ENCODE measurements at regions not wholly inside any gene's neighbourhood (a gene's known extent, or its start where the extent isn't known, plus 50 kb on each side); places are given as distances from the start of the nearest gene placed in this dataset.

DNA sequence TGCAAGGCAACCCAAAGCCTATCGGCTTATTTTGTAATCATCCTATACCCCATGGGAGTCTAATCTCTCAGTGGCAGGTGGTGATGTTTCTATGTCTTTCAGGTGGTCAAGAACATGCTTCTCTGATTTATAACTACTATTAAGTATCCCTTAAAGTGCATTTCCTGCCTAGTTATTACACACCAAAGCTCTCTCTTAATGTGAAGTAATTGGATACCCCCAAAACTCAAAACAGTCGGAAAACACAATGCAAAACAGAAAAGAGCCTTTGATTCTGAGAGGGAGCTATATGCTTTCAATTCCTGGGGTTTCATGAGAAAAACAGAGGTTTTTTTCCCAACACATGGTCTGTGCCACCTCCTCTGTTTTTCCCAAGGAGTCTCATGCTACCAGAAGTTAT, 416.4 kb downstream of the CSNK1G3 start:
- DNase-seq (ENCODE audit: low spot score) (no peak), ATAC-seq (ENCODE audit: low FRiP score) (no peak)
- TF ChIP-seq, protein P1, sequence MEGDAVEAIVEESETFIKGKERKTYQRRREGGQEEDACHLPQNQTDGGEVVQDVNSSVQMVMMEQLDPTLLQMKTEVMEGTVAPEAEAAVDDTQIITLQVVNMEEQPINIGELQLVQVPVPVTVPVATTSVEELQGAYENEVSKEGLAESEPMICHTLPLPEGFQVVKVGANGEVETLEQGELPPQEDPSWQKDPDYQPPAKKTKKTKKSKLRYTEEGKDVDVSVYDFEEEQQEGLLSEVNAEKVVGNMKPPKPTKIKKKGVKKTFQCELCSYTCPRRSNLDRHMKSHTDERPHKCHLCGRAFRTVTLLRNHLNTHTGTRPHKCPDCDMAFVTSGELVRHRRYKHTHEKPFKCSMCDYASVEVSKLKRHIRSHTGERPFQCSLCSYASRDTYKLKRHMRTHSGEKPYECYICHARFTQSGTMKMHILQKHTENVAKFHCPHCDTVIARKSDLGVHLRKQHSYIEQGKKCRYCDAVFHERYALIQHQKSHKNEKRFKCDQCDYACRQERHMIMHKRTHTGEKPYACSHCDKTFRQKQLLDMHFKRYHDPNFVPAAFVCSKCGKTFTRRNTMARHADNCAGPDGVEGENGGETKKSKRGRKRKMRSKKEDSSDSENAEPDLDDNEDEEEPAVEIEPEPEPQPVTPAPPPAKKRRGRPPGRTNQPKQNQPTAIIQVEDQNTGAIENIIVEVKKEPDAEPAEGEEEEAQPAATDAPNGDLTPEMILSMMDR (IDR thresholded peaks at IDR 0.05), result no peak

DNA sequence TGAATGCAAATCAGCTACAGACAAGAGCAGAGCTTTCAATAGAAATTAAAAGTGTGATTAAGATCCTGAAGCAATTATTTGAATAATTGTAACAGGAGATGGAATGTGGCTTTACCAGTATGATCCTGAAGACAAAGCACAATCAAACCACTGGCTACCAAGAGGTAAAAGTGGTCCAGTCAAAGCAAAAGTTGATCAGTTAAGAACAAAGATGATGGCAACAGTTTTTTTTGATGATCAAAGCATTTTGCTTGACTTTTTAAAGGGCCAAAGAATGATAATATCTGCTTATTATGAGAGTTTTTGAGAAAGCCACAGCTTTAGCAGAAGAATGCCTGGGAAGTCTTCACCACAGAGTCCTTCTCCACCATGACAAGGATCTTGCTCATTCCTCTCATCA, 409.2 kb downstream of the CSNK1G3 start:
- no peak for DNase-seq (ENCODE audit: low spot score)
- TF ChIP-seq, protein P1 (IDR thresholded peaks at IDR 0.05), result no peak
- no peak for ATAC-seq (ENCODE audit: low FRiP score)

- no peak for DNase-seq (ENCODE audit: low spot score)
- TF ChIP-seq, protein P1 (IDR thresholded peaks at IDR 0.05), result no peak
Measured at GRCh38 chr5:123916345-123917121, 404.6 kb downstream of the CSNK1G3 start.

GRCh38 chr5:123914333-123914732, 402.4 kb downstream of the CSNK1G3 start:
- no peak for DNase-seq (ENCODE audit: low spot score)
- no peak for ATAC-seq (ENCODE audit: low FRiP score)
- TF ChIP-seq, protein P1 (IDR thresholded peaks at IDR 0.05), result no peak

More at GRCh38 chr5:123916345-123917121, 404.6 kb downstream of the CSNK1G3 start:
- ATAC-seq (ENCODE audit: low FRiP score), result no peak

- ATAC-seq (ENCODE audit: low FRiP score) (no peak), DNase-seq (ENCODE audit: low spot score) (no peak)
- TF ChIP-seq, protein P1 (IDR thresholded peaks at IDR 0.05), result no peak
Measured at GRCh38 chr5:123907349-123907748, 395.4 kb downstream of the CSNK1G3 start.

DNA sequence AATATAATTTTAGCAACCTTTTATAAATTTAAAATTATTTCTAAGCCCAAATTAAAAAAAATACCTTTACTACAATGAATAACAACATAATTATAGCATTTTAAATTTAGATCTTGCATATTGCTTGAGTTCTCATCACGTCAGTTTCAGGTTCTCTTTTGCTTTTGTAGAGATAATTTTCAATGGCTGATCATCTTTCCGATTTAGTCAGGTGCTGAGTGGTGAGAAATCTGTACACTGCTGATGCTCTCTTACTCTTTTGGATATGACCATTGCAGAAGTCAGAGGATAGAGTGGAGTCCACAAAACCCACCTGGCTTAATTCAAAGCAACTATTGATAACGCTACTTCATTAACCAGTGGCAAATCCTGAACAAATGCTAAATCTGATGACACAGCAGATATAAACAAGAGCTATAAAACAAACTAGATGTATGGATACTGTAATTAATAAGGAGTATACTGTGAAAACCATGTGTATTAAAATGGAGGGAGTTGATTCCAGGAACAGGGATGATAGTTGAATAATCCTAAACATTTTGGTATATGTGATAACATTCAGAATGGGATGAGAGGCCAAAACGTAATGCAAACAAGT, 394.8 kb downstream of the CSNK1G3 start:
- ATAC-seq (ENCODE audit: low FRiP score), result no peak

More for the DNA sequence above, 394.8 kb downstream of the CSNK1G3 start:
- no peak for DNase-seq (ENCODE audit: low spot score)
- TF ChIP-seq, protein P1 (IDR thresholded peaks at IDR 0.05), result no peak

Measured in omental fat pad (tissue), 3 donors.